Lower leg skin (tissue), 4 donors: ENCODE measurements at regions not wholly inside any gene's neighbourhood (a gene's known extent, or its start where the extent isn't known, plus 50 kb on each side); places are given as distances from the start of the nearest gene placed in this dataset.
"Not testable (repeated sequence)": the region's sequence is repeated elsewhere in the genome, so short reads cannot be mapped to it uniquely, and the experiment has no call there.

Source experiments
- DNase-seq, 2 donors: peaks; one replicate each; pipeline ENCODE4 v3.0.0-alpha.2; 2019; ENCODE audit warnings: low spot score in 2 of 2
- H3K4me3 ChIP-seq: fragments of 200-600 bp; sonication (generic); 2 replicates; pipeline ENCODE4 v1.5.1; 2017; ENCODE audit warnings: mild to moderate bottlenecking, low read depth; ENCODE audit not compliant: poor library complexity, severe bottlenecking
- POLR2A ChIP-seq, 2 donors: fragments of 450-650 bp; IDR thresholded peaks; one replicate each; pipeline ENCODE4 v1.6.1; 2016 to 2017; ENCODE audit warnings: antibody characterized with exemption in 2 of 2, mild to moderate bottlenecking in 1 of 2, moderate library complexity in 1 of 2
- WGBS, 2 donors: methylation state at CpG; one replicate each; pipeline ENCODE4 v1.1.5; 2018; 5-methylcytosine and 5-hydroxymethylcytosine counted together
- intact Hi-C: fragments of 100-400 bp; cut with DNase I; formaldehyde crosslinking; loops from one replicate; pipeline ENCODE4 v1.15.0; 2023; ENCODE audit warnings: low total_unique reads
- TF ChIP-seq, protein P1 (sequence below), 3 donors: fragments of 450-650 bp; IDR thresholded peaks; one replicate each; pipeline ENCODE4 v1.5.1; 2016; ENCODE audit warnings: antibody characterized with exemption in 3 of 3, mild to moderate bottlenecking in 3 of 3, moderate library complexity in 2 of 3

DNA sequence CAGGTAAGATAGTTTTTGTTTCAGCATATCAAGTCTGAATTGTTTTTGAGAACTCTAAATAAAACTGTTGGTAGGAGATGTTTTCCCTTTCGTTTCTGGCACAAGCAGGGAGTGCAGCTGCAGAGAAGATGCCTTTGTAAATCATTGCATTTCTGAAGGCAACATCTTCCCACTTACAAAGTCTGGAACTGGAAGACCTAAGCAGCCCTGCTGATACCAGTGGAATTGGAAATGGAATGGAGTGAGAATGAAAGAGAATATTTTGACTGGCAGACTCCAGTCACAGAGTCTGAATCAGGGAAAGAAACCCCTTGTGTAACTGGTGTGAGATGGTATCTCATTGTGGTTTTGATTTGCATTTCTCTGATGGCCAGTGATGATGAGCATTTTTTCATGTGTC, 815.6 kb downstream of the LTN1 start:
- intact Hi-C loops: no loop called here
- TF ChIP-seq, protein P1, sequence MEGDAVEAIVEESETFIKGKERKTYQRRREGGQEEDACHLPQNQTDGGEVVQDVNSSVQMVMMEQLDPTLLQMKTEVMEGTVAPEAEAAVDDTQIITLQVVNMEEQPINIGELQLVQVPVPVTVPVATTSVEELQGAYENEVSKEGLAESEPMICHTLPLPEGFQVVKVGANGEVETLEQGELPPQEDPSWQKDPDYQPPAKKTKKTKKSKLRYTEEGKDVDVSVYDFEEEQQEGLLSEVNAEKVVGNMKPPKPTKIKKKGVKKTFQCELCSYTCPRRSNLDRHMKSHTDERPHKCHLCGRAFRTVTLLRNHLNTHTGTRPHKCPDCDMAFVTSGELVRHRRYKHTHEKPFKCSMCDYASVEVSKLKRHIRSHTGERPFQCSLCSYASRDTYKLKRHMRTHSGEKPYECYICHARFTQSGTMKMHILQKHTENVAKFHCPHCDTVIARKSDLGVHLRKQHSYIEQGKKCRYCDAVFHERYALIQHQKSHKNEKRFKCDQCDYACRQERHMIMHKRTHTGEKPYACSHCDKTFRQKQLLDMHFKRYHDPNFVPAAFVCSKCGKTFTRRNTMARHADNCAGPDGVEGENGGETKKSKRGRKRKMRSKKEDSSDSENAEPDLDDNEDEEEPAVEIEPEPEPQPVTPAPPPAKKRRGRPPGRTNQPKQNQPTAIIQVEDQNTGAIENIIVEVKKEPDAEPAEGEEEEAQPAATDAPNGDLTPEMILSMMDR (IDR thresholded peaks at IDR 0.05): no peak
- TF ChIP-seq POLR2A (IDR thresholded peaks at IDR 0.05): no peak
- DNase-seq: no peak
- H3K4me3 ChIP-seq: no peak overlapping the region
- 43% methylated on average over 1 of the region's 1 CpG for WGBS, 2 donors

DNA sequence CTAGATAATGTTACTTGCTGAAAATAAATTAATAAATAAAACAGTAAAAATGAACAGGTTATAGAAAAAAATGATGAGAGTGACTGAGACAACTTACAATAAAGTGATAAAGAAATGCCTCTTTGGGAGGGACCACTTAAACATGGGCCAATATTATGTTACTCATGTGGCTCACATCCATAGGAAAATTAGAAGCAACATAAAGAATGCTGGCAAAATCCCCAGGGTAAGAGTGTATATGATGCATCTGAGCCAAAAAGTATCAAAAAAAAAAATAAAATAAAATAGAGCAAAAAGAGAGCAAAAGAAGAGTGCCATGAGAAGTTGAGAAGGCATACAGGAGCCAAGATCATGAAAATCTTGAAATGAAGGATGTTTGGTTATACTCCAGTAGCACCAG, 818.0 kb downstream of the LTN1 start:
- intact Hi-C loops: no loop called here
- H3K4me3 ChIP-seq: no peak overlapping the region
- TF ChIP-seq POLR2A (IDR thresholded peaks at IDR 0.05): no peak
- TF ChIP-seq, protein P1 (IDR thresholded peaks at IDR 0.05): no peak
- no peak for DNase-seq

DNA sequence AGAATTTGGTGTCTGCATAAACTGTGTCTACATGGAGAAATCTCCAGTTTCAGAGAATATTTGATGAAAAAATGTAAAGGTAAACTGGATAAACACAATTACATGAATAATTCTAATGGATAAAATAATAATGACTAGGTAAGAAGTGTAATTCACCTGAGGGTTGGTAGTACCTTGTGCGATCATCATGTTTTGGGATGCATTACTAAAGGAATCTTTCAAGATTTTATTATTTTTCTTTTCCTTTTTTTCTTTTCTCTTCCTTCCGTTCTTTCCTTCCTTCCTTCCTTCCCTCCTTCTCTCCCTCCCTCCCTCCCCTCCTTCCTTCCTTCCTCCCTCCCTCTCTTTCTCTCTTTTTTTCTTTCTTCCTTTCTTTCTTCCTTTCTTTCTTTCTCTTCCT, 818.7 kb downstream of the LTN1 start:
- 92 to 96% methylated on average over 2 of the region's 2 CpGs for WGBS, 2 donors
- no peak for DNase-seq
- TF ChIP-seq POLR2A (IDR thresholded peaks at IDR 0.05): no peak
- TF ChIP-seq, protein P1 (IDR thresholded peaks at IDR 0.05): no peak
- H3K4me3 ChIP-seq: no peak overlapping the region
- intact Hi-C loops: no loop called here

DNA sequence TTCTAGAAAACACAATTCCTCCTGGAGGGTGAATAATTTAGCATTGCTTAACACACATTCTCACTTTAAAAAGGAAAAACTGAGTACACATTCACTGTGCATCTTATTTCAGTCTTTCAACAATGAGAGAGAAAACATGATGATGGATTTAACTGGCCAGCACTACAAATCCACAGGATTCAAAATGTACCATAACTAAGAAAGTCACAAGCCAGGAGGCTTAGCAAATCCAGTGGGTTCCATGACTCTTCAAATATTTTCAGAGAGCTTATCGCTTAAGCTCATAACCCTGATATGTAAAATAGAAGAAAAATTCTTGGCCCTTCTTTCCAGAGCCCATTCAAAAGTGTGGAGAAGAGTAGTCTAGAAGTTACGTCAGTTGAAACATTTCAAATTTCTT, 820.3 kb downstream of the LTN1 start:
- intact Hi-C loops: no loop called here

DNA sequence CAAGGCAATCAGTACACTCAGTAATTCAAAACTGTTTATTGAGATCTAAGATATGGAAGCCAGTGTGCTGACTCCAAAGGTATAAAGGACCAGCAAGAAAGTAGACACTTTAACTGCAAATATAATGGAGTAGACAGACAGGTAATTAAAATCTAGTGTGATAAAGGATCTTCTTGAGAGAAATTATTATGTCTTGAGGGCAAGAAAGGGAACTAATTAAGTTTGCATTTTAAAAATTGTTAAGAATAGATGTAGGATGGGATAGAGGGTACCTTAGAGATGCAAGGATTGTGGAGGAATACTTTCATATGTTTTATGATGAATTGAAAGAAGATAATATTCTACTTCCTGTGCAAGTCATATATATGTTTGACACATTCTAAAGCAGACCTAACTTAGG, 825.3 kb downstream of the LTN1 start:
- DNase-seq: no peak
- TF ChIP-seq, protein P1 (IDR thresholded peaks at IDR 0.05): no peak
- TF ChIP-seq POLR2A (IDR thresholded peaks at IDR 0.05): no peak
- intact Hi-C loops: no loop called here
- no peak overlapping the region for H3K4me3 ChIP-seq

More for the DNA sequence above, 820.3 kb downstream of the LTN1 start:
- no peak for TF ChIP-seq POLR2A (IDR thresholded peaks at IDR 0.05)
- TF ChIP-seq, protein P1 (IDR thresholded peaks at IDR 0.05): no peak
- H3K4me3 ChIP-seq: no peak overlapping the region
- no peak for DNase-seq
- WGBS, 2 donors: 96 to 99% methylated on average over 2 of the region's 2 CpGs

DNA sequence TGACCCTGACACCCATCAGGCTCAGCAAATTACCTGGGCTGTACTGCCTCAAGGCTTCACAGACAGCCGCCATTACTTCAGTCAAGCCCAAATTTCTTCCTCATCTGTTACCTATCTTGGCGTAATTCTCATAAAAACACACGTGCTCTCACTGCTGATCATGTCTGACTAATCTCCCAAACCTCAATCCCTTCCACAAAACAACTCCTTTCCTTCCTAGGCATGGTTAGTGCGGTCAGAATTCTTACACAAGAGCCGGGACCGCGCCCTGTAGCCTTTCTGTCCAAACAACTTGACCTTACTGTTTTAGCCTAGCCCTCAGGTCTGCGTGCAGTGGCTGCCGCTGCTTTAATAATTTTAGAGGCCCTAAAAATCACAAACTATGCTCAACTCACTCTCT, 828.2 kb downstream of the LTN1 start:
- intact Hi-C loops, DNase-seq, H3K4me3 ChIP-seq: not testable (repeated sequence)
- 82 to 90% methylated on average over 9 of the region's 9 CpGs for WGBS, 2 donors

DNA sequence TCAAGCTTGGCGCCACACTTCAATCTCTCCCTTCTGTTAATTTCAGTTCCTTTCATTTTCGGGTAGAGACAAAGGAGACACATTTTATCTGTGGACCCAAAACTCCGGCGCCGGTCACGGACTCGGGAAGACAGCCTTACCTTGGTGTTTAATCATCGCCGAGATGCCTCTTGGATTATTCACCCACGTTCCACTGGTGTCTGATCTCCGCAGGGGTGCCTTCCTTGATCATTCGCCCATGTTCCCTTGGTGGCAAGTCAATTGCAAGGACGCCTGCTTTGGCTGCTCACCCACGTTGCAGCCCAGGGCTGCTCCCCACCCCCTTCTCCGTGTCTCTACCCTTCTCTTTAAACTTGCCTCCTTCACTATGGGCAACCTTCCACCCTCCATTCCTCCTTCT, 830.6 kb downstream of the LTN1 start:
- WGBS, 2 donors: 95 to 96% methylated on average over 15 of the region's 15 CpGs
- H3K4me3 ChIP-seq, DNase-seq, intact Hi-C loops: not testable (repeated sequence)
